LNCaP clone FGC (cell line): ENCODE measurements at regions not wholly inside any gene's neighbourhood (a gene's known extent, or its start where the extent isn't known, plus 50 kb on each side); places are given as distances from the start of the nearest gene placed in this dataset.

Experiments used
- DNase-seq: peaks from one replicate; pipeline ENCODE4 v3.0.0-alpha.2; 2011; ENCODE audit warnings: low read depth
- H3K4me3 ChIP-seq: 2 replicates; pipeline ENCODE4 v1.5.1; 2011; ENCODE audit warnings: mild to moderate bottlenecking, low read depth, low read length, control low read depth
- CTCF ChIP-seq: IDR thresholded peaks from 2 replicates; pipeline ENCODE4 v1.5.1; 2012; ENCODE audit warnings: mild to moderate bottlenecking; ENCODE audit not compliant: control insufficient read depth, insufficient read depth; ENCODE audit errors: extremely low read depth

- DNase-seq, result no peak
- H3K4me3 ChIP-seq, result no peak overlapping the region
- no peak for TF ChIP-seq CTCF
Measured at GRCh38 chr14:45519766-45520165, 266.8 kb upstream of the MIS18BP1 start.

- no peak for TF ChIP-seq CTCF
- no peak overlapping the region for H3K4me3 ChIP-seq
- DNase-seq, result no peak
Measured at GRCh38 chr14:45492876-45493275, 239.9 kb upstream of the MIS18BP1 start.

- no peak for TF ChIP-seq CTCF
- DNase-seq, result no peak
- no peak overlapping the region for H3K4me3 ChIP-seq
Measured at GRCh38 chr14:45491914-45492313, 238.9 kb upstream of the MIS18BP1 start.

GRCh38 chr14:45486599-45486998 is 233.6 kb upstream of the MIS18BP1 start:
- no peak for DNase-seq
- TF ChIP-seq CTCF, result no peak
- H3K4me3 ChIP-seq, result no peak overlapping the region

GRCh38 chr14:45467023-45467422 is 214.0 kb upstream of the MIS18BP1 start:
- no peak for TF ChIP-seq CTCF
- DNase-seq, result peak; percentile 56
- H3K4me3 ChIP-seq, result no peak overlapping the region

- no peak for DNase-seq
- no peak for TF ChIP-seq CTCF
- H3K4me3 ChIP-seq, result no peak overlapping the region
Measured at GRCh38 chr14:45434221-45434620, 181.2 kb upstream of the MIS18BP1 start.

GRCh38 chr14:45426685-45427282 is 173.8 kb upstream of the MIS18BP1 start:
- peak; percentile 58 for TF ChIP-seq CTCF
- DNase-seq, result peak; percentile 27
- no peak overlapping the region for H3K4me3 ChIP-seq
